ENCODE measurements at regions not wholly inside any gene's neighbourhood (a gene's known extent, or its start where the extent isn't known, plus 50 kb on each side); places are given as distances from the start of the nearest gene placed in this dataset.

DNA sequence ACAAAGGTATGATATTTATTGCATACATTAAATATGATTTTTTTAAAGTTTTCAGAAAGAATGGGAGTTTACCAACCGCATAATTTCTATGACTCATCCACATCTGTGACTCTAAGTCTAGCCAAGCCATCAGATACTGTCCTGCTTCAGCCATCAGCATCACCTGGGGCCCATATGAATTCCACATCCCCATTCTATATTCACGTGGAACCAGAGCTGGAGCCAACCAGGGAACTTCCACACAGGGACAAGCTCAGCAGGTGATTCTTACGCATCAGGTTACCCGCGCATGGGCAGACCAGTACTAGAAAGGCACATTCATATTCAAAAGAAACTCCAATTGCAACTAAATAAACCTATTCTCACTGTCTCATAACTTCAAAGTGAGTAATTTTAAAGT lies 817.7 kb upstream of the IGFBP3 start:
- no peak overlapping the region for H3K4me3 ChIP-seq
- DNase-seq (ENCODE audit: low spot score): no peak
- no peak overlapping the region for H3K27ac ChIP-seq
- TF ChIP-seq, protein P1, sequence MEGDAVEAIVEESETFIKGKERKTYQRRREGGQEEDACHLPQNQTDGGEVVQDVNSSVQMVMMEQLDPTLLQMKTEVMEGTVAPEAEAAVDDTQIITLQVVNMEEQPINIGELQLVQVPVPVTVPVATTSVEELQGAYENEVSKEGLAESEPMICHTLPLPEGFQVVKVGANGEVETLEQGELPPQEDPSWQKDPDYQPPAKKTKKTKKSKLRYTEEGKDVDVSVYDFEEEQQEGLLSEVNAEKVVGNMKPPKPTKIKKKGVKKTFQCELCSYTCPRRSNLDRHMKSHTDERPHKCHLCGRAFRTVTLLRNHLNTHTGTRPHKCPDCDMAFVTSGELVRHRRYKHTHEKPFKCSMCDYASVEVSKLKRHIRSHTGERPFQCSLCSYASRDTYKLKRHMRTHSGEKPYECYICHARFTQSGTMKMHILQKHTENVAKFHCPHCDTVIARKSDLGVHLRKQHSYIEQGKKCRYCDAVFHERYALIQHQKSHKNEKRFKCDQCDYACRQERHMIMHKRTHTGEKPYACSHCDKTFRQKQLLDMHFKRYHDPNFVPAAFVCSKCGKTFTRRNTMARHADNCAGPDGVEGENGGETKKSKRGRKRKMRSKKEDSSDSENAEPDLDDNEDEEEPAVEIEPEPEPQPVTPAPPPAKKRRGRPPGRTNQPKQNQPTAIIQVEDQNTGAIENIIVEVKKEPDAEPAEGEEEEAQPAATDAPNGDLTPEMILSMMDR (IDR thresholded peaks at IDR 0.05): no peak

DNA sequence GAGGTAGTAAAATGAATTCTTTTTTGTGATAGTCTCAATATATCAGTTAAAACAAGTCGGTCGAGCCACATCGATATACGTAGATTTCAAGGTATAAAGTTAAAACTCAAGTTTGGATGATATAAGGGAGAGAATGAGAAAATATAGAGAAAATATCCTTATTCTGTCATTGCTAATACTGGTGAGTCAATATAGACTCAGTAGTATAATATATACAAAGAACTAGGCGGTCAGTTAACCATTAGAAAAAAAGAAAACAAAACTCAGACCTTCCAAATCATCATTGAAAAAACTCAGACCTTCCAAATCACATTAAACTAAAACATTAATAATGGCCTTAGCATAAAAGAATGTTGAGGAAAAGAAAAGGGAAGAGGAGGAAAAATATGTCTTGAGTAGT lies 817.1 kb upstream of the IGFBP3 start:
- H3K4me3 ChIP-seq: no peak overlapping the region

DNA sequence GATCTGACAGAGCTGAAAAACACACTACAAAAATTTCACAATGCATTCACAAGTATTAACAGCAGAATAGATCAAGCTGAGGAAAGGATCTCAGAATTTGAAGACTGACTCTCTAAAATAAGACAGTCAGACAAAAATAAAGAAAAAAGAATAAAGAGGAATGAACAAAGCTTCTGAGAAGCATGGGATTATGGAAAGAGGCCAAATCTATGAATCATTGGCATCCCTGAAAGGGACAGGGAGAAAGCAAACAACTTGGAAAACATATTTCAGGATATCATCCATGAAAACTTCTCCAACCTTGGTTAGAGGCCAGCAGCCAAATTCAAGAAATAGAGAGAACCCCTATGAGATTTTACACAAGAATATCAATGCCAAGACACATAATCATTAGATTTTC lies 804.8 kb upstream of the IGFBP3 start:
- no peak overlapping the region for H3K4me3 ChIP-seq
- DNase-seq (ENCODE audit: low spot score): no peak
- TF ChIP-seq, protein P1 (IDR thresholded peaks at IDR 0.05): no peak
- no peak overlapping the region for H3K27ac ChIP-seq

More for the DNA sequence above, 817.1 kb upstream of the IGFBP3 start:
- TF ChIP-seq, protein P1 (IDR thresholded peaks at IDR 0.05): no peak
- no peak overlapping the region for H3K27ac ChIP-seq
- no peak for DNase-seq (ENCODE audit: low spot score)

DNA sequence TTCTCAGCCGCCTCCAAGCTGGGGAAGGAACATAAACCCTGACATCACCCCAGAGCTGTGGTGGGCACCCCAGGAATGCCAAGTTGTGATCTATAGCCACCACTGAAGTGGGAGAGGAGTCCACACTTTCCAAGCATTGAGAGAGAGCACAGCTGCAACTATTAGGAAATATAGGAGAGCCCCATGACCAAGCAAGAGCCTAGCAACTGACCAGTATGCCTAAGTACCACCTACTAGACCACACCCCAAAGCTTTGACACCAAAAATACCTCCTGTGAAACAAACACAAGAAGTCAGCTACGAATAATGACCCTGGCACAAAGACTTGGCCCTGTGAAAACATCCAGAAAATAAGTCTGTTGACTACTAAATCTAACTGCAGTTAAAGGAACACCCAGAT lies 804.1 kb upstream of the IGFBP3 start:
- H3K4me3 ChIP-seq: no peak overlapping the region
- no peak for DNase-seq (ENCODE audit: low spot score)
- TF ChIP-seq, protein P1 (IDR thresholded peaks at IDR 0.05): no peak
- H3K27ac ChIP-seq: no peak overlapping the region

DNA sequence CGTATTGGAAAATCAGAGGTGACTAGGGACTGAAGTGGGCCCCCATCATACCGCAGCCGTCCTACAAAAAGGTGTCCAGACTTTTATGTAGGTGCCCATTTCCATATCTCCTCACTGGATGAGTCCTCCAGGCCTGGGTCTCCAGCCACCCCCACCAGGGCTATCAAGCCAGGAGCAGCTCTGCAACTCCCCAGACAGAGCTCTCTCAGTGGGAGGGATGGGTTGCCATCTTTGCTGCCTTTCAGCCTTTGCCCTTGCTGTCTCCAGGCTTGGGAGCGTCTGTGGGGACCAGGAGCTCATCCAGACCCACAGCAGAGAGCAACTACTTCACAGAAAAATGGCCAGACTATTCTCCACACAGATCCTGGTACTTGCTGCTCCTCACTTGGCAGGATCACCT lies 802.7 kb upstream of the IGFBP3 start:
- no peak overlapping the region for H3K27ac ChIP-seq
- no peak for DNase-seq (ENCODE audit: low spot score)
- TF ChIP-seq, protein P1 (IDR thresholded peaks at IDR 0.05): no peak
- H3K4me3 ChIP-seq: no peak overlapping the region

DNA sequence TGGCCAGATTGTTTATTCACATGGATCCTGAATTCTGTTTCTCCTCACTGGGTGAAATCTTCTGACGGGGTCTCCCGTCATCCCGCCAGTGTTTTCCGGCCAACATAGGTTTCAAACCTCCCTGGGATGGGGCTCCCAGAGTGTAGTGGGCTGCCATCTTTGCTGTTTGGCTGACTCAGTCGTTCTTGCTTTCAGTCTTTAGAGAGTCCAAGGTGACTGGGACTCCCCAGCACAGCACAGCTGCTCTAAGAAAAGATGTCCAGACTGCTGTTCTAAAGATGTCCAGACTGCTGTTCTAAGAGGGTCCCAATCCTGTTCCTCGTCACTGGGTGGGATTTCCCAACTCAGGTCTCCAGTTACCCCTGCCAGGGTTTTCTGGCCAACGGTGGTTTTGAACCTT lies 801.9 kb upstream of the IGFBP3 start:
- Histone ChIP-seq H3K27ac (no peak overlapping the region), H3K4me3 (no peak overlapping the region)
- TF ChIP-seq, protein P1 (IDR thresholded peaks at IDR 0.05): no peak
- DNase-seq (ENCODE audit: low spot score): no peak

DNA sequence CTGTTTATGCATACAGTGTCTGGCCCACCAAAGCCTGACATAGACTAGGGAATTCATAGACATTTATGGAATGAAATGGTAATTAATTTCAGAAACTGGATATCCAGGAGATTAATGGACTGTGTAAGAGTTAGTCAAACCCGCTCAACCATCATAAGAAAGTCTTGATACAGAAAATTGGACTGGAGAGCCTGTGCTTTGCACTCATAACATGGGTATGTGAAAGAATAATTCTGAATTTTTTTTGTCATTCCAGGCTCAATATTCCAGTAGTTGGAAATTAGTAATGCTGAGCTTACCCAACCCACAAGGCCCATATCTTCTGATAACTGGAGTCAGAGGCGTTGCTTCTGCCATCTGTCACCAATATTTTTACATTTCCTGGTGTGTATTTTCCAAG lies 799.7 kb upstream of the IGFBP3 start:
- no peak for DNase-seq (ENCODE audit: low spot score)
- no peak overlapping the region for H3K27ac ChIP-seq
- H3K4me3 ChIP-seq: no peak overlapping the region
- TF ChIP-seq, protein P1 (IDR thresholded peaks at IDR 0.05): no peak
